ENCODE measurements at regions not wholly inside any gene's neighbourhood (a gene's known extent, or its start where the extent isn't known, plus 50 kb on each side); places are given as distances from the start of the nearest gene placed in this dataset.

DNA sequence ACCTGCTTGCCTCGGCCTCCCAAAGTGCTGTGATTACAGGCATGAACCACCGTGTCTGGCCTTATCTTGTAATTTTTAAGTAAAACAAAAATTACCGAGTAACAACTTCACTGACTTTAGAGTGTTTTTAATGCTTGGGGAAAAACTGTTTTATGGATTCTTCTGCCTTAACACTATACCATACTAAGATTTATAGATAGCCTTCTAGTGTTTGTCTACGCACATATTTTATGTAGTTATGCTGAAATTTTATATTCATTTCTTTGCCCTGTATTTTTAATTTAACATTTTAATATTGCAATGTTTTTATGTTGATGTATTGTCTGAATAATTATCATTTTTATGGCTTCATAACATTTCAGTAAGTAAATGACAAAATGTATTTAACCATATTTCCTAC is 96.4 kb upstream of the FTMT start:
- 71 to 80% methylated on average over 4 of the region's 4 CpGs for WGBS, 2 donors
- H3K4me1 ChIP-seq: no peaks in the 10 kb centered on the region
- no peaks in the 10 kb centered on the region for H3K36me3 ChIP-seq (ENCODE audit: low read depth, missing control alignments)
- intact Hi-C loops (cut with DNase I; ENCODE audit: low total_unique reads): no loop called here
- H3K27me3 ChIP-seq: no peaks in the 10 kb centered on the region
- H3K4me3 ChIP-seq: no peak overlapping the region
- H3K9me3 ChIP-seq: no peaks in the 10 kb centered on the region
- no peak for TF ChIP-seq POLR2A (IDR thresholded peaks at IDR 0.05)
- TF ChIP-seq, protein P1, sequence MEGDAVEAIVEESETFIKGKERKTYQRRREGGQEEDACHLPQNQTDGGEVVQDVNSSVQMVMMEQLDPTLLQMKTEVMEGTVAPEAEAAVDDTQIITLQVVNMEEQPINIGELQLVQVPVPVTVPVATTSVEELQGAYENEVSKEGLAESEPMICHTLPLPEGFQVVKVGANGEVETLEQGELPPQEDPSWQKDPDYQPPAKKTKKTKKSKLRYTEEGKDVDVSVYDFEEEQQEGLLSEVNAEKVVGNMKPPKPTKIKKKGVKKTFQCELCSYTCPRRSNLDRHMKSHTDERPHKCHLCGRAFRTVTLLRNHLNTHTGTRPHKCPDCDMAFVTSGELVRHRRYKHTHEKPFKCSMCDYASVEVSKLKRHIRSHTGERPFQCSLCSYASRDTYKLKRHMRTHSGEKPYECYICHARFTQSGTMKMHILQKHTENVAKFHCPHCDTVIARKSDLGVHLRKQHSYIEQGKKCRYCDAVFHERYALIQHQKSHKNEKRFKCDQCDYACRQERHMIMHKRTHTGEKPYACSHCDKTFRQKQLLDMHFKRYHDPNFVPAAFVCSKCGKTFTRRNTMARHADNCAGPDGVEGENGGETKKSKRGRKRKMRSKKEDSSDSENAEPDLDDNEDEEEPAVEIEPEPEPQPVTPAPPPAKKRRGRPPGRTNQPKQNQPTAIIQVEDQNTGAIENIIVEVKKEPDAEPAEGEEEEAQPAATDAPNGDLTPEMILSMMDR (IDR thresholded peaks at IDR 0.05): no peak
- DNase-seq: no peak
- H3K27ac ChIP-seq: no peak overlapping the region

GRCh38 chr5:121757753-121758152 is 93.9 kb upstream of the FTMT start:
- TF ChIP-seq, protein P1 (IDR thresholded peaks at IDR 0.05): no peak
- no peak for TF ChIP-seq POLR2A (IDR thresholded peaks at IDR 0.05)
- no peaks in the 10 kb centered on the region for H3K36me3 ChIP-seq (ENCODE audit: low read depth, missing control alignments)
- H3K4me1 ChIP-seq: no peaks in the 10 kb centered on the region
- DNase-seq: no peak
- intact Hi-C loops (cut with DNase I; ENCODE audit: low total_unique reads): no loop called here
- H3K27ac ChIP-seq: no peak overlapping the region
- WGBS, 2 donors: 81 to 85% methylated on average over 2 of the region's 2 CpGs
- H3K9me3 ChIP-seq: no peaks in the 10 kb centered on the region
- H3K27me3 ChIP-seq: no peaks in the 10 kb centered on the region
- H3K4me3 ChIP-seq: no peak overlapping the region

- no peak for TF ChIP-seq POLR2A (IDR thresholded peaks at IDR 0.05)
- TF ChIP-seq, protein P1 (IDR thresholded peaks at IDR 0.05): no peak
- H3K4me3 ChIP-seq: no peak overlapping the region
- H3K27ac ChIP-seq: no peak overlapping the region
- H3K4me1 ChIP-seq: no peaks in the 10 kb centered on the region
- intact Hi-C loops (cut with DNase I; ENCODE audit: low total_unique reads): no loop called here
- 56 to 71% methylated on average over 6 of the region's 6 CpGs for WGBS, 2 donors
- no peak for DNase-seq
- no peaks in the 10 kb centered on the region for H3K36me3 ChIP-seq (ENCODE audit: low read depth, missing control alignments)
- H3K27me3 ChIP-seq: no peaks in the 10 kb centered on the region
- no peaks in the 10 kb centered on the region for H3K9me3 ChIP-seq
Observed at GRCh38 chr5:121758615-121759014, 93.1 kb upstream of the FTMT start.

DNA sequence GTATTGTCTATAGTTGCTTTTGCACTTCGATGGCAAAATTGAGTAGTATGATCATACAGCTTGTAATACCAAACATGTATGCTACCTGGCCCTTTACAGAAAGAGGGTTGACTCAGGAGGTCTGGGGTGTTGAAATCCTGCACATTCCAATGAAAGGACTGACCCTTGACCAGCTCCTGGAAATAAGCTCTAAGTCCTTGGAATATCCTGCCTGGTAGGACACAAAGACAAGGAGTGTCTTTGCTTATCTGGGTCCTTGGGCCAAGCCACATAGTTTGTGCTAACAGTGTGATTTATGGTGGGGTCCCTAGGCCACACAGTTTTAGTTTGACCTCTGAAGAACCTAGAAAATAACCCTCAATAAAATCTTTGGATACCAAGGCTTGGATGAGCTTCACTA is 89.3 kb upstream of the FTMT start:
- no peak for TF ChIP-seq POLR2A (IDR thresholded peaks at IDR 0.05)
- TF ChIP-seq, protein P1 (IDR thresholded peaks at IDR 0.05): no peak
- intact Hi-C loops (cut with DNase I; ENCODE audit: low total_unique reads): no loop called here
- no peak overlapping the region for H3K4me3 ChIP-seq
- H3K9me3 ChIP-seq: no peaks in the 10 kb centered on the region
- no peaks in the 10 kb centered on the region for H3K27me3 ChIP-seq
- no peak for DNase-seq
- H3K27ac ChIP-seq: no peak overlapping the region
- 89 to 100% methylated on average over 1 of the region's 1 CpG for WGBS, 2 donors
- no peaks in the 10 kb centered on the region for H3K4me1 ChIP-seq
- H3K36me3 ChIP-seq (ENCODE audit: low read depth, missing control alignments): no peaks in the 10 kb centered on the region

DNA sequence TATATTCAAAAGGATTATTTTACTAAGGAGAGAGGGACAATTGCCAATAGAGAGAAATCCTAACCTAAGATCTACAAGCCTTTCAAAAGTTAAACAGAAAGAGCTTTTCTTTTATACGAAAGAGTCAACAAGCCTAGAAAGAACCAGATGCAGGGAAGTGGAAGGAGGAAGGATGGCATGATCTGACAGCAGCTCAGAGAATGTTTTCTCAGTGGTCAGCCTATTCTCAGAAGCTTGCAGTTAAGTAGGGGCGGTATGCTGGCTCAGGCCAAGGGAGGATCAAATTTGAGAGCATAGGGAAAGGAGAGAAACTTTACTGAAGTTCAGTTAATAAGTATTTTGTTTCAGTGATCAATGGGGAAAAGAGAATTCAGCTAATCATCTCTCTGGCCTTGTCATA is 88.0 kb upstream of the FTMT start:
- H3K27me3 ChIP-seq: no peaks in the 10 kb centered on the region
- H3K27ac ChIP-seq: no peak overlapping the region
- TF ChIP-seq POLR2A (IDR thresholded peaks at IDR 0.05): no peak
- no peaks in the 10 kb centered on the region for H3K36me3 ChIP-seq (ENCODE audit: low read depth, missing control alignments)
- no peak for DNase-seq
- no peaks in the 10 kb centered on the region for H3K9me3 ChIP-seq
- no peak overlapping the region for H3K4me3 ChIP-seq
- WGBS, 2 donors: 88 to 90% methylated on average over 2 of the region's 2 CpGs
- no peaks in the 10 kb centered on the region for H3K4me1 ChIP-seq
- intact Hi-C loops (cut with DNase I; ENCODE audit: low total_unique reads): no loop called here

Data from testis (tissue), 2 donors.